HG02642 (cell line): ENCODE measurements at regions not wholly inside any gene's neighbourhood (a gene's known extent, or its start where the extent isn't known, plus 50 kb on each side); places are given as distances from the start of the nearest gene placed in this dataset.

Source experiments
- ATAC-seq: cut with Tn5 transposase; IDR thresholded peaks from one replicate; pipeline ENCODE4 v1.9.1; 2021; ENCODE audit warnings: mild to moderate bottlenecking; ENCODE audit not compliant: unreplicated experiment, poor library complexity

DNA sequence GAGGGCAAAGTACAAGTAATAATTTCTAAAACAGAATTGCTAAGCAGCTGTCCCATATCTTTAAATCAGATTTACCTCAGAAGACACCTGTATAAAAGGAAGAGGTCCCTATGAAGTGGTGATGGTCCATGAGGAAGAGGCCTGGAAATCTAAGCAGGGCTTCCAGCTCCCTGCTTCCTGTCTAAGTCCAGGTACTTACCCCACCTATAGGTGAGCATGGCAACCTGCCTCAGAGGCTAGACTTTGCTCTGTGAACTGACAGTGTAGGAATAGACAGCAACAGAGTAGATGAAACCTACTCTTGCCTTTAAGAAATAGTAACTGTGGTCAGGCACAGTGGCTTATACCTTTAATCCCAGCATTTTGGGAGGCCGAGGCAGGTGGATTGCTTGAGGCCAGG lies 55.8 kb upstream of the ARRDC3 start:
- ATAC-seq, result no peak

DNA sequence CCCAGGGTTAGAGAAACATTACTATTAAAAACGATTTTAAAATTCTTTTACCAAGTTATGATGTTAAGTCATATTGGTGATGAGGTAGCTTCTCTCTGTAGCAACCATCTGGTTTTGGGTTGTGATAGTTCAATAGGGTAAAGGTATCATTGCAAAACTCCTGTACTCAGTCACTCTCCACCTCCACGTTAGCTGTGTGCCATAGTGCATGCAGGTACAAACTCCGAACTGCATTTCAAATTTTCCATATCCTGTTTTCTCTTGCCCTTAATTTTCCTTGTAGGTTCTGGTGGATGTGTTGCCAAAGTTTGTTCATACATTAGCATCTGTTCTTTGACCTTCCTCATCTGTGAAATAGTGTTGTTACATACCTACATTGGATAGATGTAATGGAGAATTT lies 53.1 kb upstream of the ARRDC3 start:
- ATAC-seq, result no peak

DNA sequence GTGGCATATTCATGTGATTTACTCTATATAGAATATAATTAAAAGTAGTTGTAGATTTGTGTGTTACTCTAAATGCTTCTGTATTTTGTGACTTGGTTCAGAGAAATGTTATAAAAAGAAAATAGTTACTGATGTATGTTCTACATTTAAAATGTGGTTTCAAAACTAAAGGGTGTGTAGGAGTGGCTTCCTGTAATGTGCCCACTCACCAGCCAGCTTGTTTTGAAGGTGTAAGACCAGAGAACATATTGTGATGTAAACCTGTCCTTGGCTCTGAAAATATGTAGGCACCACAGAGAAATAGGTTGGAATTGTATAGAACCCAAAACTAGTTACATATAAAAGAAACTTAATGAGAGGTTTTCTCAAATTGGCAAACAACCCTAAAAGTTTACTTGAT lies 51.2 kb upstream of the ARRDC3 start:
- ATAC-seq, result no peak

DNA sequence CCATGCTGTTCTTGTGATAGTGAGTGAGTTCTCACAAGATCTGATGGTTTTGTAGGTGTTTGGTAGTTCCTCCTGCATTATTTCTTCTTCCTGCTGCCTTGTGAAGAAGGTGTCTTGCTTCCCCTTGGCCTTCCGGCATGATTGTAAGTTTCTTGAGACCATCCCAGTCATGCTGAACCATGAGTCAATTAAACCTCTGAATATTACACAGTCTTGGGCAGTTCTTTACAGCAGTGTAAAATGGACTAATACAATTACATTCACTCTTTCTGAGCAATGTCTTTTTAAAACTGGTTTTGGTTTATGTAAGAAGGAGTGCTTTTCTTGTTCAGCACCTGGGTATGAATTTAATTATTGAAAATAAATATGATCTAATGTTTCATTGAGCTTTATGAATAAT lies 50.7 kb upstream of the ARRDC3 start:
- no peak for ATAC-seq
